ENCODE measurements at regions not wholly inside any gene's neighbourhood (a gene's known extent, or its start where the extent isn't known, plus 50 kb on each side); places are given as distances from the start of the nearest gene placed in this dataset.

DNA sequence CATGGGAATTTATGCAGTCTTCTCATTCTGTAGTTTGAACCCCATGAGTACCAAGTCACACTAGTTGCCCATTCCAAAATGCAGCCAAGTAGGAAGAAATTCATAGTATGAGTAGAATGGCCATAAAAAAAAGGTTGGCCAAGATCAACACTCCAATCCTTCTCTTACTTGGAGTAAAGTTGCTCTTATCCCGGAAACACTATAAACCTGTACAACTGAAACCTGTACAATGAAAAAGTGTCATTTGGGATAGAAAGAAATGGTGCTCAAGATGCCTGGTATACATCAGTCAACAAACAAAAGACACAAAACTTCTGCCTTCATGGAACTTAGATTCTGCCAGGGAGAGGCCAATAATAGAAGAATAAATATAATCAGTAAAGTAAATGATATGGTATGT, 325.0 kb downstream of the NFIB start:
- CTCF ChIA-PET, result no interaction called here
- in situ Hi-C loops (cut with HindIII; ENCODE audit: low pct_unique_long_range_greater_than_20kb, low sequenced_read_pairs), result no loop called here
- DNase-seq (ENCODE audit: low read depth, low spot score) (no peak), ATAC-seq (no peak)
- Histone ChIP-seq H3K9me3 (ENCODE audit: control insufficient read depth, insufficient read depth, low read depth, low read length) (no peaks in the 10 kb centered on the region), H3K4me1 (ENCODE audit: control insufficient read depth, insufficient read depth, low read length) (no peaks in the 10 kb centered on the region), H3K27ac (ENCODE audit: low read length) (no peak overlapping the region), H3K4me3 (ENCODE audit: low read depth in 2 of 2, low read length in 2 of 2) (no peak overlapping the region), H3K27me3 (ENCODE audit: control insufficient read depth, insufficient read depth, low read length) (no peaks in the 10 kb centered on the region), H3K36me3 (ENCODE audit: control insufficient read depth, insufficient read depth, low read length) (no peaks in the 10 kb centered on the region)
- no TSS peak for BruUV-seq (replicated peaks)
- POLR2A ChIA-PET, result no interaction called here
- intact Hi-C loops (cut with micrococcal nuclease; ENCODE audit: unreplicated experiment), result no loop called here
- TF ChIP-seq, protein P1, sequence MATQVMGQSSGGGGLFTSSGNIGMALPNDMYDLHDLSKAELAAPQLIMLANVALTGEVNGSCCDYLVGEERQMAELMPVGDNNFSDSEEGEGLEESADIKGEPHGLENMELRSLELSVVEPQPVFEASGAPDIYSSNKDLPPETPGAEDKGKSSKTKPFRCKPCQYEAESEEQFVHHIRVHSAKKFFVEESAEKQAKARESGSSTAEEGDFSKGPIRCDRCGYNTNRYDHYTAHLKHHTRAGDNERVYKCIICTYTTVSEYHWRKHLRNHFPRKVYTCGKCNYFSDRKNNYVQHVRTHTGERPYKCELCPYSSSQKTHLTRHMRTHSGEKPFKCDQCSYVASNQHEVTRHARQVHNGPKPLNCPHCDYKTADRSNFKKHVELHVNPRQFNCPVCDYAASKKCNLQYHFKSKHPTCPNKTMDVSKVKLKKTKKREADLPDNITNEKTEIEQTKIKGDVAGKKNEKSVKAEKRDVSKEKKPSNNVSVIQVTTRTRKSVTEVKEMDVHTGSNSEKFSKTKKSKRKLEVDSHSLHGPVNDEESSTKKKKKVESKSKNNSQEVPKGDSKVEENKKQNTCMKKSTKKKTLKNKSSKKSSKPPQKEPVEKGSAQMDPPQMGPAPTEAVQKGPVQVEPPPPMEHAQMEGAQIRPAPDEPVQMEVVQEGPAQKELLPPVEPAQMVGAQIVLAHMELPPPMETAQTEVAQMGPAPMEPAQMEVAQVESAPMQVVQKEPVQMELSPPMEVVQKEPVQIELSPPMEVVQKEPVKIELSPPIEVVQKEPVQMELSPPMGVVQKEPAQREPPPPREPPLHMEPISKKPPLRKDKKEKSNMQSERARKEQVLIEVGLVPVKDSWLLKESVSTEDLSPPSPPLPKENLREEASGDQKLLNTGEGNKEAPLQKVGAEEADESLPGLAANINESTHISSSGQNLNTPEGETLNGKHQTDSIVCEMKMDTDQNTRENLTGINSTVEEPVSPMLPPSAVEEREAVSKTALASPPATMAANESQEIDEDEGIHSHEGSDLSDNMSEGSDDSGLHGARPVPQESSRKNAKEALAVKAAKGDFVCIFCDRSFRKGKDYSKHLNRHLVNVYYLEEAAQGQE (IDR thresholded peaks at IDR 0.05; ENCODE audit: insufficient read depth in 1 of 2, low read depth in 2 of 2, low read length in 1 of 2), result no peak
- TF ChIP-seq, protein P2, sequence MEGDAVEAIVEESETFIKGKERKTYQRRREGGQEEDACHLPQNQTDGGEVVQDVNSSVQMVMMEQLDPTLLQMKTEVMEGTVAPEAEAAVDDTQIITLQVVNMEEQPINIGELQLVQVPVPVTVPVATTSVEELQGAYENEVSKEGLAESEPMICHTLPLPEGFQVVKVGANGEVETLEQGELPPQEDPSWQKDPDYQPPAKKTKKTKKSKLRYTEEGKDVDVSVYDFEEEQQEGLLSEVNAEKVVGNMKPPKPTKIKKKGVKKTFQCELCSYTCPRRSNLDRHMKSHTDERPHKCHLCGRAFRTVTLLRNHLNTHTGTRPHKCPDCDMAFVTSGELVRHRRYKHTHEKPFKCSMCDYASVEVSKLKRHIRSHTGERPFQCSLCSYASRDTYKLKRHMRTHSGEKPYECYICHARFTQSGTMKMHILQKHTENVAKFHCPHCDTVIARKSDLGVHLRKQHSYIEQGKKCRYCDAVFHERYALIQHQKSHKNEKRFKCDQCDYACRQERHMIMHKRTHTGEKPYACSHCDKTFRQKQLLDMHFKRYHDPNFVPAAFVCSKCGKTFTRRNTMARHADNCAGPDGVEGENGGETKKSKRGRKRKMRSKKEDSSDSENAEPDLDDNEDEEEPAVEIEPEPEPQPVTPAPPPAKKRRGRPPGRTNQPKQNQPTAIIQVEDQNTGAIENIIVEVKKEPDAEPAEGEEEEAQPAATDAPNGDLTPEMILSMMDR (IDR thresholded peaks at IDR 0.05), result no peak
- TF ChIP-seq POLR2AphosphoS5 (IDR thresholded peaks at IDR 0.05; ENCODE audit: low read depth, low read length) (no peak), TCF7L2 (IDR thresholded peaks at IDR 0.05; ENCODE audit: low read depth, low read length) (no peak), SIN3A (IDR thresholded peaks at IDR 0.05; ENCODE audit: borderline replicate concordance, insufficient read depth, low read depth, low read length) (no peak)

DNA sequence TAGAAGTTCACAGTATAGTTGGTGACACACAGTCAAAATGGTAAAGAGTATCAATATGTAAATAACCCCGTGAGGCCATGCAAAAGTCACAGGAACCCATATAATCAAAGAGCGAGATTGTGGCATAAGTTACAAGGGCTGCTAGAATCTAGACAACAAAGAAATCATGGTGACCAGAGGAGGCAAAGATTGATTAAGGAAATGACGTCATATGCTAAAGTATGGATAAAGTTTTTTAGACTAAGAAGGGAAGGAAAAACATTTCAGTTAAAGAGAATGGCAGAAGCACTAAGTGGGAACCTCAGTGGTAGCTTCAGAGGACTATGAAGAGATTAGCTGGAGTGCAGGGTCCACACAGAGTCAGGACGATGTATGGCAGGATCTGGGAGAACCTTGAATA, 330.3 kb downstream of the NFIB start:
- no peak for ATAC-seq
- H3K27ac ChIP-seq (ENCODE audit: low read length), result no peak overlapping the region
- H3K4me1 ChIP-seq (ENCODE audit: control insufficient read depth, insufficient read depth, low read length), result no peaks in the 10 kb centered on the region
- H3K36me3 ChIP-seq (ENCODE audit: control insufficient read depth, insufficient read depth, low read length), result no peaks in the 10 kb centered on the region
- H3K9me3 ChIP-seq (ENCODE audit: control insufficient read depth, insufficient read depth, low read depth, low read length), result no peaks in the 10 kb centered on the region
- intact Hi-C loops (cut with micrococcal nuclease; ENCODE audit: unreplicated experiment), result no loop called here
- CTCF ChIA-PET, result no interaction called here
- no peak overlapping the region for H3K4me3 ChIP-seq (ENCODE audit: low read depth in 2 of 2, low read length in 2 of 2)
- no peaks in the 10 kb centered on the region for H3K27me3 ChIP-seq (ENCODE audit: control insufficient read depth, insufficient read depth, low read length)
- in situ Hi-C loops (cut with HindIII; ENCODE audit: low pct_unique_long_range_greater_than_20kb, low sequenced_read_pairs), result no loop called here
- TF ChIP-seq POLR2AphosphoS5 (IDR thresholded peaks at IDR 0.05; ENCODE audit: low read depth, low read length) (no peak), TCF7L2 (IDR thresholded peaks at IDR 0.05; ENCODE audit: low read depth, low read length) (no peak), SIN3A (IDR thresholded peaks at IDR 0.05; ENCODE audit: borderline replicate concordance, insufficient read depth, low read depth, low read length) (no peak)
- TF ChIP-seq, protein P2 (IDR thresholded peaks at IDR 0.05), result no peak
- TF ChIP-seq, protein P1 (IDR thresholded peaks at IDR 0.05; ENCODE audit: insufficient read depth in 1 of 2, low read depth in 2 of 2, low read length in 1 of 2), result no peak
- BruUV-seq (replicated peaks), result no TSS peak
- no peak for DNase-seq (ENCODE audit: low read depth, low spot score)
- POLR2A ChIA-PET, result no interaction called here
